NT2/D1 (cell line): ENCODE measurements at regions not wholly inside any gene's neighbourhood (a gene's known extent, or its start where the extent isn't known, plus 50 kb on each side); places are given as distances from the start of the nearest gene placed in this dataset.

ENCODE experiments used
- SUZ12 ChIP-seq: IDR thresholded peaks from 2 replicates; pipeline ENCODE4 v1.6.1; 2011; ENCODE audit not compliant: insufficient read length, insufficient read depth; ENCODE audit errors: extremely low read depth
- YY1 ChIP-seq: IDR thresholded peaks from 2 replicates; pipeline ENCODE4 v1.6.1; 2011; ENCODE audit not compliant: insufficient read length, insufficient read depth
- ZNF274 ChIP-seq: IDR thresholded peaks from 2 replicates; pipeline ENCODE4 v1.6.1; 2011; ENCODE audit warnings: mild to moderate bottlenecking, low read depth, low read length

DNA sequence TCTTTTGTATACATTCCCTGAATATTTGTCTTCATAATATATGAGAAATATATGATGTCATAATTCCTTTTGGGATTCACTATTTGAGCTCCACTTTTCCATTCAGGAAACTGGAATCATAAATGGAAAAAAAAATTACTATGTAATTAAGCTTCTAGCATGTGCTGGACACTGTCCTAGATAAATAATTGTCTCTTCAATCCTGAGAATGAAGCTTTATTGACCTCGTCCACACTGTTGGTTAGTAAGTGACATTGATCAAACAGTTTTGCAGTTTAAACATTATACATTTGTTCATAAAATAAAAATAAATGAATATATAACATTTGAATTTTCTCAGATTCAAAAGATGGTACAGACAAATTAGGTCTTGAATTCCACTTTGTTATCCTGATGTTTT, 1691.2 kb downstream of the LRRC4C start:
- TF ChIP-seq YY1 (no peak), SUZ12 (no peak), ZNF274 (no peak)
